GM12892 (cell line): ENCODE measurements at regions not wholly inside any gene's neighbourhood (a gene's known extent, or its start where the extent isn't known, plus 50 kb on each side); places are given as distances from the start of the nearest gene placed in this dataset.

Experiments used
- DNase-seq: peaks from one replicate; pipeline ENCODE4 v3.0.0; 2011; ENCODE audit not compliant: insufficient read length
- FAIRE-seq: peaks from 2 replicates; lab custom pipeline; 2011; peaks lifted over from hg19 to GRCh38; lab: Jason Lieb, UNC
- POLR2A ChIP-seq: IDR thresholded peaks from 2 replicates; pipeline ENCODE4 v1.6.1; 2011; ENCODE audit warnings: low read depth, low read length, control low read depth
- POLR2AphosphoS5 ChIP-seq: IDR thresholded peaks from 2 replicates; pipeline ENCODE4 v1.6.1; 2011; ENCODE audit warnings: low read depth, low read length, control low read depth
- TAF1 ChIP-seq: IDR thresholded peaks from 2 replicates; pipeline ENCODE4 v1.6.1; 2011; ENCODE audit warnings: low read depth, mild to moderate bottlenecking, control low read depth, low read length, borderline replicate concordance

GRCh38 chr7:42345478-42346299 is 108.7 kb upstream of the GLI3 start:
- DNase-seq = no peak
- FAIRE-seq = no peak
- TF ChIP-seq TAF1 (no peak), POLR2AphosphoS5 (no peak), POLR2A (no peak)

- DNase-seq = no peak
- TF ChIP-seq POLR2AphosphoS5 = no peak
- TF ChIP-seq POLR2A = no peak
- TF ChIP-seq TAF1 = no peak
- no peak for FAIRE-seq
These were observed 107.3 kb upstream of the GLI3 start for GRCh38 chr7:42344198-42344755.

- FAIRE-seq (no peak), DNase-seq (no peak)
- no peak for TF ChIP-seq POLR2A
These were observed 105.4 kb upstream of the GLI3 start for GRCh38 chr7:42342381-42342780.

GRCh38 chr7:42340436-42340835 is 103.4 kb upstream of the GLI3 start:
- no peak for DNase-seq
- no peak for FAIRE-seq
- TF ChIP-seq TAF1 = no peak
- TF ChIP-seq POLR2A = no peak
- no peak for TF ChIP-seq POLR2AphosphoS5

- DNase-seq = no peak
- TF ChIP-seq POLR2AphosphoS5 (no peak), TAF1 (no peak), POLR2A (no peak)
- peak; percentile 54 for FAIRE-seq
These were observed 102.0 kb upstream of the GLI3 start for GRCh38 chr7:42338916-42339540.

GRCh38 chr7:42338231-42338915 is 101.4 kb upstream of the GLI3 start:
- DNase-seq = no peak
- no peak for FAIRE-seq
- TF ChIP-seq POLR2A = no peak
- TF ChIP-seq POLR2AphosphoS5 = no peak
- TF ChIP-seq TAF1 = no peak

- DNase-seq (no peak), FAIRE-seq (no peak)
- no peak for TF ChIP-seq POLR2A
- TF ChIP-seq POLR2AphosphoS5 = no peak
- no peak for TF ChIP-seq TAF1
These were observed 100.4 kb upstream of the GLI3 start for GRCh38 chr7:42337225-42337905.

- TF ChIP-seq POLR2A = no peak
- TF ChIP-seq POLR2AphosphoS5 = no peak
- no peak for TF ChIP-seq TAF1
- FAIRE-seq (no peak), DNase-seq (no peak)
These were observed 95.7 kb upstream of the GLI3 start for GRCh38 chr7:42332605-42333222.

- DNase-seq (no peak), FAIRE-seq (no peak)
- TF ChIP-seq POLR2A (no peak), POLR2AphosphoS5 (no peak)
These were observed 82.6 kb upstream of the GLI3 start for GRCh38 chr7:42319631-42320030.

- no peak for FAIRE-seq
- no peak for DNase-seq
- TF ChIP-seq POLR2A (no peak), TAF1 (no peak), POLR2AphosphoS5 (no peak)
These were observed 78.6 kb upstream of the GLI3 start for GRCh38 chr7:42315631-42316030.

GRCh38 chr7:42315103-42315502 is 78.1 kb upstream of the GLI3 start:
- DNase-seq = no peak
- no peak for TF ChIP-seq TAF1
- TF ChIP-seq POLR2A = no peak
- no peak for TF ChIP-seq POLR2AphosphoS5
- no peak for FAIRE-seq
